Natural killer cell (primary cell): ENCODE measurements at regions not wholly inside any gene's neighbourhood (a gene's known extent, or its start where the extent isn't known, plus 50 kb on each side); places are given as distances from the start of the nearest gene placed in this dataset.

ENCODE experiments used
- ATAC-seq, 3 donors: fragments of 150-1000 bp in 2 of 3; fragments of 200-7000 bp in 1 of 3; cut with Tn5 transposase; 1 replicate in 1 of 3; 2 replicates in 2 of 3; pipeline ENCODE4 v1.10.0; 2021; ENCODE audit warnings: mild to moderate bottlenecking in 2 of 3, moderate library complexity in 2 of 3
- DNase-seq, 2 donors: peaks; one replicate each; pipeline versions ENCODE4 v3.0.0 to v3.0.0-alpha.2; 2013 to 2021; ENCODE audit warnings: mixed read lengths in 1 of 2
- H3K27ac ChIP-seq: one replicate; pipeline ENCODE4 v1.5.1; 2013; ENCODE audit warnings: mild to moderate bottlenecking, low read length
- H3K27me3 ChIP-seq: one replicate; pipeline ENCODE4 v1.6.1; 2013; ENCODE audit warnings: low read length; ENCODE audit not compliant: control insufficient read depth, insufficient read depth
- H3K36me3 ChIP-seq: one replicate; pipeline ENCODE4 v1.6.1; 2013; ENCODE audit warnings: low read length; ENCODE audit not compliant: control insufficient read depth, insufficient read depth
- H3K4me1 ChIP-seq: one replicate; pipeline ENCODE4 v1.6.1; 2013; ENCODE audit warnings: low read length; ENCODE audit not compliant: control insufficient read depth, insufficient read depth
- H3K4me3 ChIP-seq: one replicate; pipeline ENCODE4 v1.5.1; 2013; ENCODE audit warnings: low read length
- H3K9me3 ChIP-seq: one replicate; pipeline ENCODE4 v1.6.1; 2013; ENCODE audit warnings: low read length; ENCODE audit not compliant: control insufficient read depth, insufficient read depth
- H3K27ac Mint-ChIP-seq, 2 donors: one replicate each; pipeline ENCODE4 v1.8.0; 2022; ENCODE audit warnings: mild to moderate bottlenecking in 2 of 2, mixed read lengths in 2 of 2, moderate library complexity in 1 of 2
- H3K27me3 Mint-ChIP-seq, 2 donors: one replicate each; pipeline ENCODE4 v1.8.0; 2022; ENCODE audit warnings: low read depth in 2 of 2, mixed read lengths in 2 of 2
- H3K36me3 Mint-ChIP-seq: one replicate; pipeline ENCODE4 v1.8.0; 2022; ENCODE audit warnings: mixed read lengths
- H3K4me1 Mint-ChIP-seq, 2 donors: one replicate each; pipeline ENCODE4 v1.8.0; 2022; ENCODE audit warnings: mixed read lengths in 2 of 2
- H3K4me3 Mint-ChIP-seq: one replicate; pipeline ENCODE4 v1.8.0; 2022; ENCODE audit warnings: mild to moderate bottlenecking, moderate library complexity, mixed read lengths
- H3K9me3 Mint-ChIP-seq, 2 donors: one replicate each; pipeline ENCODE4 v1.8.0; 2022; ENCODE audit warnings: mixed read lengths in 2 of 2
- WGBS: methylation state at CpG from one replicate; pipeline ENCODE4 v1.1.7; 2013; ENCODE audit warnings: missing lambda C conversion rate; ENCODE audit not compliant: insufficient coverage; 5-methylcytosine and 5-hydroxymethylcytosine counted together
- intact Hi-C: fragments of 100-400 bp; cut with micrococcal nuclease; formaldehyde crosslinking; loops from one replicate; pipeline ENCODE4 v1.14.2; 2022
- TF ChIP-seq, protein P1 (sequence below): fragments of 200-600 bp; IDR thresholded peaks from one replicate; pipeline ENCODE4 v1.8.0; 2022; ENCODE audit warnings: antibody characterized with exemption

DNA sequence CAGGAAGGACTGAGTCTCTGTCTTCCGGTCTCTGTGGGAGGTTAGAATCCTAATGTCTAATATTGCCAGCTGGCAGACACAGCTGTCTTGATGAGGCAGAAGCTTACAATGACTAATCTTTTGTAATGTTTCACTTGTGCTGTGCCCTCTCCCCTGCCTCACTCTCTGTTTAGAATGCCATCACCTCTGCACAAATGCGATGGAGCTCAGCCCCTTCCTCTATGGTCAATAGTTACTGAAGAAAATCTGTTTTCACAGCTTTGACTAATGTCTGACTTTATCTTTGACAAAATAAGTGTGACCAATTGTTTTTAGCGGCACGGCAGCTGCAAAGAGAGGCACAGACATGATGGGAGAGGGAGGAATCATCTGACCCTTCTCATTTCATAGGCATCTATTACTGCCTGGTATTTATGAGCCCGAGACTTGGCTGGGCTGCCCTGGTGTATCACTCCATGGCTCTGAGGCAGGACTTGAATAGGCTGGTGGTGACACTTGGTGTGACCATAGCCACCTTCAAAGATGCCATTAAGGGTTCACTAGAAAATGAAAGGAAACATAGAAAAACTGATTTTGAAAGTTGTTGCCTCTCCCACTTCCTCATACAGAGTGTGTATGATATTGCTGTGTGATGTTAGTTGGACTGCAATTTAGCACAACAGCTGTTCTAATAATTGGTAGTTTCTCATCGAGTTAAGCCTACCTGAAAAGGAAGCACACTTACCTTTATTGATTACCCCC, 163.2 kb upstream of the NBPF11 start:
- H3K9me3 ChIP-seq = peaks cover 2% of the 10 kb centered on the region
- TF ChIP-seq, protein P1, sequence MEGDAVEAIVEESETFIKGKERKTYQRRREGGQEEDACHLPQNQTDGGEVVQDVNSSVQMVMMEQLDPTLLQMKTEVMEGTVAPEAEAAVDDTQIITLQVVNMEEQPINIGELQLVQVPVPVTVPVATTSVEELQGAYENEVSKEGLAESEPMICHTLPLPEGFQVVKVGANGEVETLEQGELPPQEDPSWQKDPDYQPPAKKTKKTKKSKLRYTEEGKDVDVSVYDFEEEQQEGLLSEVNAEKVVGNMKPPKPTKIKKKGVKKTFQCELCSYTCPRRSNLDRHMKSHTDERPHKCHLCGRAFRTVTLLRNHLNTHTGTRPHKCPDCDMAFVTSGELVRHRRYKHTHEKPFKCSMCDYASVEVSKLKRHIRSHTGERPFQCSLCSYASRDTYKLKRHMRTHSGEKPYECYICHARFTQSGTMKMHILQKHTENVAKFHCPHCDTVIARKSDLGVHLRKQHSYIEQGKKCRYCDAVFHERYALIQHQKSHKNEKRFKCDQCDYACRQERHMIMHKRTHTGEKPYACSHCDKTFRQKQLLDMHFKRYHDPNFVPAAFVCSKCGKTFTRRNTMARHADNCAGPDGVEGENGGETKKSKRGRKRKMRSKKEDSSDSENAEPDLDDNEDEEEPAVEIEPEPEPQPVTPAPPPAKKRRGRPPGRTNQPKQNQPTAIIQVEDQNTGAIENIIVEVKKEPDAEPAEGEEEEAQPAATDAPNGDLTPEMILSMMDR = no peak
- H3K36me3 Mint-ChIP-seq = peaks cover 15% of the 10 kb centered on the region
- no peak overlapping the region for H3K27ac ChIP-seq
- no peak for DNase-seq
- no peak overlapping the region for H3K4me3 ChIP-seq
- no peak overlapping the region for H3K4me3 Mint-ChIP-seq
- peaks cover 4 to 6% of the 10 kb centered on the region in 2 donors for H3K9me3 Mint-ChIP-seq
- no peak overlapping the region for H3K27ac Mint-ChIP-seq
- H3K27me3 Mint-ChIP-seq = peaks cover 67 to 74% of the 10 kb centered on the region in 2 donors
- H3K27me3 ChIP-seq = peaks cover 17% of the 10 kb centered on the region
- peaks cover 14% of the 10 kb centered on the region for H3K4me1 ChIP-seq
- ATAC-seq = no peak
- 61% methylated on average over 6 of the region's 6 CpGs for WGBS
- intact Hi-C loops = no loop called here
- peaks cover 17 to 21% of the 10 kb centered on the region in 2 donors for H3K4me1 Mint-ChIP-seq
- H3K36me3 ChIP-seq = no peaks in the 10 kb centered on the region

DNA sequence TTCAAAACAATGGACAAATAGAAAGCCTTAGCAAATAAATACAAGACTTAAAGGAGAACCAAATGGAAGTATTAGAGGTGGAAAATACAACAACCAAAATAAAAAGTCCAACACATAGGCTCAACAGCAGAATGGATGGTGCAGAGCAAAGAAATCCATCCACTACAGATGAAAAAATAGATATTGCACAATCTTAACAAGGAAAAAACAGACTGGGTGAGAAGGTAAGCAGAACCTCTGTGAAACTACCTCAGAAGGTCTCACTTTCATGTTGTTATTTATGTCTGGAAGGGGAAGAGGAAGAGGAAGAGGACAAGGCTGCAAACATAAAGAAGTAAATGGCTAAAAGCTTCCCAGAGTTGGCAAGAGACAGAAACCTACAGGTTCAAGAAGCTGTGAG, 158.7 kb upstream of the NBPF11 start:
- Histone ChIP-seq H3K36me3 (no peaks in the 10 kb centered on the region), H3K4me1 (peaks cover 5% of the 10 kb centered on the region), H3K27ac (no peak overlapping the region), H3K4me3 (no peak overlapping the region), H3K9me3 (peaks cover 7% of the 10 kb centered on the region), H3K27me3 (peaks cover 40% of the 10 kb centered on the region)
- DNase-seq (no peak), ATAC-seq (no peak)
- H3K9me3 Mint-ChIP-seq = peaks cover 4 to 6% of the 10 kb centered on the region in 2 donors
- no peak overlapping the region for H3K4me3 Mint-ChIP-seq
- no peak overlapping the region for H3K27ac Mint-ChIP-seq
- H3K4me1 Mint-ChIP-seq = no peaks in the 10 kb centered on the region
- peaks cover 59 to 68% of the 10 kb centered on the region in 2 donors for H3K27me3 Mint-ChIP-seq
- intact Hi-C loops = no loop called here
- TF ChIP-seq, protein P1 = no peak
- peaks cover 21% of the 10 kb centered on the region for H3K36me3 Mint-ChIP-seq

DNA sequence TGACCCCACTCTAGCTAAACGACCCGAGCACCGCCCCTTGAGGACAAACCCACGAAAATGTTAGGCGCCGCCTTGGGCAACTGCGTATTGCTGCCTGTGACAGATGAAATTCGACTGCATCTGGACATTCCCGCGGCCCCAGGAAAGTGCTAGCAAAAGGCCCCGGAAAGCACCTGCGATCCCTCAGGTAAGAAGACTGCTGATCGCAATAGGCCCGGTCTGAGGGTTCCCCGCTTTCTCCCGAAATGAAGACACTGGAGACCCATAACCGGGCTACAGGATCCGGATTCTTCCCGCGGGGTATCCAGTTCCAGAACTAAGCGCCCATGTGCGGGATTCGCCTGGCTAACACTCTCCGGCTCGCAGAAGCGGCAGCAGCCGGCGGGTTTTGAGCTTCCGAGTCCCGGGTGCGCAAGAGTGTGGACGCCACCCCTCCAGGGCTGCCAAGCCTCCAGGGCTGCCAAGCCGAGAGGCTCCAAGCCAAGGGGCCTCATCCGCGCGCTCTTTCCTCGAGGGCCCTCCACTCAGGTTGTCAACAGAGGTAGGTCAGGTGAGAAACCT, 157.9 kb upstream of the NBPF11 start:
- peaks cover 62 to 73% of the 10 kb centered on the region in 2 donors for H3K27me3 Mint-ChIP-seq

More for the DNA sequence above, 157.9 kb upstream of the NBPF11 start:
- Mint-ChIP-seq H3K9me3 (peaks cover 4 to 6% of the 10 kb centered on the region in 2 donors), H3K4me1 (no peaks in the 10 kb centered on the region), H3K4me3 (no peak overlapping the region), H3K27ac (no peak overlapping the region), H3K36me3 (peaks cover 21% of the 10 kb centered on the region)
- TF ChIP-seq, protein P1 = no peak
- Histone ChIP-seq H3K36me3 (no peaks in the 10 kb centered on the region), H3K9me3 (peaks cover 7% of the 10 kb centered on the region), H3K4me3 (no peak overlapping the region), H3K27ac (no peak overlapping the region), H3K27me3 (peaks cover 43% of the 10 kb centered on the region), H3K4me1 (peaks cover 5% of the 10 kb centered on the region)
- DNase-seq (no peak), ATAC-seq (no peak)
- intact Hi-C loops = no loop called here
- WGBS = 66% methylated on average over 37 of the region's 37 CpGs
